Mammary epithelial cell (primary cell): ENCODE measurements at regions not wholly inside any gene's neighbourhood (a gene's known extent, or its start where the extent isn't known, plus 50 kb on each side); places are given as distances from the start of the nearest gene placed in this dataset.

Source experiments
- CTCF ChIP-seq, 2 donors: IDR thresholded peaks in 1 of 2; conservative IDR thresholded peaks in 1 of 2; 2 replicates each; pipeline ENCODE4 v1.5.1; 2011 to 2012; ENCODE audit warnings: inconsistent platforms in 2 of 2, low read length in 2 of 2, mild to moderate bottlenecking in 2 of 2, control low read depth in 1 of 2, low read depth in 1 of 2; ENCODE audit not compliant: insufficient read depth in 1 of 2; ENCODE audit errors: extremely low read depth in 1 of 2
- EZH2 ChIP-seq: IDR thresholded peaks from 2 replicates; pipeline ENCODE4 v1.6.1; 2012; ENCODE audit warnings: low read length, inconsistent platforms, borderline replicate concordance

- TF ChIP-seq EZH2 (no peak), CTCF (conservative IDR thresholded peaks at IDR 0.05 in 1 of 2, IDR thresholded peaks at IDR 0.05 in 1 of 2; ENCODE audit: extremely low read depth in 1 of 2, insufficient read depth in 1 of 2, low read depth in 1 of 2, low read length in 2 of 2) (no peak)
Observed at GRCh38 chr2:106012001-106012590, 182.0 kb downstream of the UXS1 start.
